ENCODE measurements at regions not wholly inside any gene's neighbourhood (a gene's known extent, or its start where the extent isn't known, plus 50 kb on each side); places are given as distances from the start of the nearest gene placed in this dataset.
"Not testable (repeated sequence)": the region's sequence is repeated elsewhere in the genome, so short reads cannot be mapped to it uniquely, and the experiment has no call there.

- DNase-seq (ENCODE audit: low spot score) = not testable (repeated sequence)
Observed at GRCh38 chr20:30386099-30386498, 871.4 kb upstream of the DEFB115 start.

- not testable (repeated sequence) for DNase-seq (ENCODE audit: low spot score)
Observed at GRCh38 chr20:30387823-30388222, 869.6 kb upstream of the DEFB115 start.

GRCh38 chr20:30393523-30393922 is 863.9 kb upstream of the DEFB115 start:
- not testable (repeated sequence) for DNase-seq (ENCODE audit: low spot score)

GRCh38 chr20:30397111-30397510 is 860.4 kb upstream of the DEFB115 start:
- DNase-seq (ENCODE audit: low spot score) = not testable (repeated sequence)

GRCh38 chr20:30405061-30405460 is 852.4 kb upstream of the DEFB115 start:
- DNase-seq (ENCODE audit: low spot score) = not testable (repeated sequence)

- DNase-seq (ENCODE audit: low spot score) = not testable (repeated sequence)
Observed at GRCh38 chr20:30405585-30405984, 851.9 kb upstream of the DEFB115 start.

GRCh38 chr20:30406370-30406769 is 851.1 kb upstream of the DEFB115 start:
- DNase-seq (ENCODE audit: low spot score) = not testable (repeated sequence)

GRCh38 chr20:30412972-30413371 is 844.5 kb upstream of the DEFB115 start:
- no peak for DNase-seq (ENCODE audit: low spot score)

GRCh38 chr20:30417387-30417786 is 840.1 kb upstream of the DEFB115 start:
- not testable (repeated sequence) for DNase-seq (ENCODE audit: low spot score)

- not testable (repeated sequence) for DNase-seq (ENCODE audit: low spot score)
Observed at GRCh38 chr20:30418378-30418777, 839.1 kb upstream of the DEFB115 start.

- DNase-seq (ENCODE audit: low spot score) = no peak
Observed at GRCh38 chr20:30419466-30419865, 838.0 kb upstream of the DEFB115 start.

- DNase-seq (ENCODE audit: low spot score) = not testable (repeated sequence)
Observed at GRCh38 chr20:30419871-30420420, 837.5 kb upstream of the DEFB115 start.
